Activated naive CD4-positive, alpha-beta T cell (primary cell): ENCODE measurements at regions not wholly inside any gene's neighbourhood (a gene's known extent, or its start where the extent isn't known, plus 50 kb on each side); places are given as distances from the start of the nearest gene placed in this dataset.
"Not testable (repeated sequence)": the region's sequence is repeated elsewhere in the genome, so short reads cannot be mapped to it uniquely, and the experiment has no call there.

Experiments
- DNase-seq, 4 experiments: peaks; one replicate each; lab custom pipeline; 2025; lab: John Stamatoyannopoulos, UW

- no peak for DNase-seq
Observed at GRCh38 chr16:86834451-86835035, 256.2 kb downstream of the FOXL1 start.

GRCh38 chr16:86835982-86836381 lies 257.6 kb downstream of the FOXL1 start:
- DNase-seq: no peak

- DNase-seq: no peak
Observed at GRCh38 chr16:86836503-86837129, 258.3 kb downstream of the FOXL1 start.

GRCh38 chr16:86843812-86844211 lies 265.5 kb downstream of the FOXL1 start:
- DNase-seq: no peak

- DNase-seq: no peak
Observed at GRCh38 chr16:86844695-86845094, 266.3 kb downstream of the FOXL1 start.

- DNase-seq: no peak
Observed at GRCh38 chr16:86846136-86846535, 267.8 kb downstream of the FOXL1 start.

- DNase-seq: no peak
Observed at GRCh38 chr16:86848821-86849220, 270.5 kb downstream of the FOXL1 start.

- DNase-seq: no peak
Observed at GRCh38 chr16:86850670-86851069, 272.3 kb downstream of the FOXL1 start.

GRCh38 chr16:86852135-86852534 lies 273.8 kb downstream of the FOXL1 start:
- DNase-seq: no peak

GRCh38 chr16:86854058-86854621 lies 275.8 kb downstream of the FOXL1 start:
- DNase-seq: no peak

- DNase-seq: no peak
Observed at GRCh38 chr16:86854626-86855294, 276.4 kb downstream of the FOXL1 start.

GRCh38 chr16:86856946-86857586 lies 278.7 kb downstream of the FOXL1 start:
- no peak for DNase-seq

- DNase-seq: no peak
Observed at GRCh38 chr16:86857807-86858206, 279.5 kb downstream of the FOXL1 start.

- DNase-seq: no peak
Observed at GRCh38 chr16:86858501-86858900, 280.2 kb downstream of the FOXL1 start.

GRCh38 chr16:86861270-86861858 lies 283.0 kb downstream of the FOXL1 start:
- DNase-seq: not testable (repeated sequence)

- DNase-seq: no peak
Observed at GRCh38 chr16:86862595-86863280, 284.4 kb downstream of the FOXL1 start.

GRCh38 chr16:86863609-86864008 lies 285.3 kb downstream of the FOXL1 start:
- DNase-seq: no peak

GRCh38 chr16:86864586-86864985 lies 286.2 kb downstream of the FOXL1 start:
- no peak for DNase-seq

- DNase-seq: no peak
Observed at GRCh38 chr16:86865851-86866662, 287.7 kb downstream of the FOXL1 start.

GRCh38 chr16:86866986-86867722 lies 288.8 kb downstream of the FOXL1 start:
- DNase-seq: no peak
